T-cell (primary cell): ENCODE measurements at regions not wholly inside any gene's neighbourhood (a gene's known extent, or its start where the extent isn't known, plus 50 kb on each side); places are given as distances from the start of the nearest gene placed in this dataset.
"Not testable (repeated sequence)": the region's sequence is repeated elsewhere in the genome, so short reads cannot be mapped to it uniquely, and the experiment has no call there.

Source experiments
- ATAC-seq, 4 experiments: fragments of 200-7000 bp in 3 of 4; fragments of 150-1000 bp in 1 of 4; cut with Tn5 transposase; replicated peaks in 1 of 4; 1 replicate in 3 of 4; 2 replicates in 1 of 4; pipeline ENCODE4 v1.10.0; 2021; ENCODE audit warnings: moderate library complexity in 3 of 4, mild to moderate bottlenecking in 2 of 4, moderate number of reproducible peaks in 1 of 4
- CTCF ChIA-PET, 2 donors: fragments of 300-600 bp; sonication (Branson Sonifier 250); formaldehyde crosslinking; loops; one replicate each; lab custom pipeline; 2022; ENCODE audit warnings: antibody characterized with exemption in 2 of 2; lab: Charles Lee
- POLR2A ChIA-PET, 2 donors: fragments of 300-600 bp; sonication (Branson Sonifier 250); formaldehyde crosslinking; loops; one replicate each; lab custom pipeline; 2022; ENCODE audit warnings: antibody characterized with exemption in 2 of 2; lab: Charles Lee
- DNase-seq, 35 experiments: peaks; one replicate each; pipeline versions ENCODE4 v3.0.0 to v3.0.0-alpha.2; 2013 to 2023
- H3K27ac ChIP-seq: one replicate; pipeline ENCODE4 v1.5.1; 2013; ENCODE audit warnings: low read length
- H3K27me3 ChIP-seq, 2 experiments: replicated peaks in 1 of 2; 1 replicate in 1 of 2; 2 replicates in 1 of 2; pipeline versions ENCODE4 v1.6.1 to v1.7.0; 2013; ENCODE audit warnings: low read length in 1 of 2, mixed read lengths in 1 of 2; ENCODE audit not compliant: control insufficient read depth in 2 of 2, insufficient read depth in 2 of 2; ENCODE audit errors: extremely low read depth in 1 of 2
- H3K36me3 ChIP-seq, 2 donors: 1 replicate in 1 of 2; 2 replicates in 1 of 2; pipeline versions ENCODE4 v1.6.1 to v1.7.0; 2013; ENCODE audit warnings: low read length in 1 of 2; ENCODE audit not compliant: control insufficient read depth in 2 of 2, insufficient read depth in 1 of 2; ENCODE audit errors: extremely low read depth in 1 of 2
- H3K4me1 ChIP-seq, 2 experiments: 1 replicate in 1 of 2; 2 replicates in 1 of 2; pipeline versions ENCODE4 v1.6.1 to v1.7.0; 2013; ENCODE audit warnings: low read length in 2 of 2, mixed read lengths in 1 of 2; ENCODE audit not compliant: insufficient read depth in 2 of 2, control insufficient read depth in 1 of 2; ENCODE audit errors: extremely low read depth in 1 of 2
- H3K4me3 ChIP-seq, 2 donors: 1 replicate in 1 of 2; 2 replicates in 1 of 2; pipeline versions ENCODE4 v1.5.1 to v1.7.0; 2013; ENCODE audit warnings: mild to moderate bottlenecking in 2 of 2, low read length in 1 of 2, moderate library complexity in 1 of 2; ENCODE audit not compliant: control insufficient read depth in 1 of 2; ENCODE audit errors: extremely low read depth in 1 of 2
- H3K9me3 ChIP-seq: 2 replicates; pipeline ENCODE4 v1.7.0; 2013
- H3K27ac Mint-ChIP-seq, 2 donors: one replicate each; pipeline ENCODE4 v1.8.0; 2020 to 2021; ENCODE audit warnings: mild to moderate bottlenecking in 2 of 2, mixed read lengths in 2 of 2
- H3K27me3 Mint-ChIP-seq, 2 donors: one replicate each; pipeline ENCODE4 v1.8.0; 2021 to 2022; ENCODE audit warnings: mixed read lengths in 2 of 2
- H3K36me3 Mint-ChIP-seq: one replicate; pipeline ENCODE4 v1.8.0; 2021; ENCODE audit warnings: mixed read lengths
- H3K4me1 Mint-ChIP-seq, 3 donors: one replicate each; pipeline ENCODE4 v1.8.0; 2020 to 2022; ENCODE audit warnings: mixed read lengths in 3 of 3, mild to moderate bottlenecking in 1 of 3
- H3K4me3 Mint-ChIP-seq, 3 donors: one replicate each; pipeline ENCODE4 v1.8.0; 2020 to 2022; ENCODE audit warnings: mild to moderate bottlenecking in 3 of 3, mixed read lengths in 3 of 3, moderate library complexity in 3 of 3
- H3K9me3 Mint-ChIP-seq, 3 donors: one replicate each; pipeline ENCODE4 v1.8.0; 2020 to 2022; ENCODE audit warnings: mixed read lengths in 3 of 3
- WGBS: methylation state at CpG from one replicate; pipeline ENCODE4 v1.1.5; 2013; ENCODE audit warnings: missing lambda C conversion rate; ENCODE audit not compliant: insufficient coverage; 5-methylcytosine and 5-hydroxymethylcytosine counted together

- Histone ChIP-seq H3K4me1 (no peaks in the 10 kb centered on the region), H3K36me3 (no peaks in the 10 kb centered on the region), H3K27me3 (no peaks in the 10 kb centered on the region), H3K27ac (no peak overlapping the region), H3K4me3 (no peak overlapping the region), H3K9me3 (peaks cover 6% of the 10 kb centered on the region)
- no peak for DNase-seq
- POLR2A ChIA-PET = no interaction called here
- no peak overlapping the region for H3K4me3 Mint-ChIP-seq
- 90% methylated on average over 2 of the region's 4 CpGs for WGBS
- no peak for ATAC-seq
- H3K9me3 Mint-ChIP-seq = no peaks in the 10 kb centered on the region
- CTCF ChIA-PET = no interaction called here
- no peaks in the 10 kb centered on the region for H3K4me1 Mint-ChIP-seq
- no peaks in the 10 kb centered on the region for H3K36me3 Mint-ChIP-seq
- no peaks in the 10 kb centered on the region for H3K27me3 Mint-ChIP-seq
- H3K27ac Mint-ChIP-seq = no peak overlapping the region
Measured at GRCh38 chr21:9763807-9764206, 757.6 kb upstream of the TPTE start.

- H3K27ac Mint-ChIP-seq, H3K4me3 ChIP-seq, CTCF ChIA-PET, H3K4me1 Mint-ChIP-seq, POLR2A ChIA-PET, DNase-seq, H3K27ac ChIP-seq, H3K36me3 ChIP-seq, H3K27me3 Mint-ChIP-seq, H3K9me3 ChIP-seq, H3K27me3 ChIP-seq, H3K36me3 Mint-ChIP-seq, H3K4me3 Mint-ChIP-seq, ATAC-seq, H3K9me3 Mint-ChIP-seq, H3K4me1 ChIP-seq: not testable (repeated sequence)
- WGBS = 73% methylated on average over 2 of the region's 6 CpGs
Measured at GRCh38 chr21:9764294-9764693, 757.1 kb upstream of the TPTE start.

GRCh38 chr21:9765538-9765937, 755.8 kb upstream of the TPTE start:
- H3K4me1 ChIP-seq, DNase-seq, H3K4me3 Mint-ChIP-seq, ATAC-seq, H3K4me1 Mint-ChIP-seq, H3K27me3 ChIP-seq, H3K9me3 ChIP-seq, H3K4me3 ChIP-seq, H3K36me3 ChIP-seq, H3K27ac ChIP-seq, H3K27me3 Mint-ChIP-seq, CTCF ChIA-PET, H3K9me3 Mint-ChIP-seq, POLR2A ChIA-PET, H3K36me3 Mint-ChIP-seq, H3K27ac Mint-ChIP-seq: not testable (repeated sequence)
- 29% methylated on average over 1 of the region's 1 CpG for WGBS

- CTCF ChIA-PET, H3K27me3 Mint-ChIP-seq: not testable (repeated sequence)
- WGBS = 78% methylated on average over 18 of the region's 19 CpGs
Measured at GRCh38 chr21:9766890-9767591, 754.3 kb upstream of the TPTE start.

GRCh38 chr21:9767592-9768375, 753.6 kb upstream of the TPTE start:
- DNase-seq (no peak), ATAC-seq (peak in 1 of 4 experiments; percentile 25)
- Mint-ChIP-seq H3K9me3 (no peaks in the 10 kb centered on the region), H3K36me3 (no peaks in the 10 kb centered on the region), H3K4me1 (no peaks in the 10 kb centered on the region), H3K27me3 (no peaks in the 10 kb centered on the region), H3K27ac (no peak overlapping the region), H3K4me3 (no peak overlapping the region)
- Histone ChIP-seq H3K36me3 (no peaks in the 10 kb centered on the region), H3K27me3 (no peaks in the 10 kb centered on the region), H3K4me3 (peak overlapping the region in 1 of 2 donors; percentile 29), H3K27ac (no peak overlapping the region), H3K4me1 (no peaks in the 10 kb centered on the region), H3K9me3 (peaks cover 9% of the 10 kb centered on the region)
- ChIA-PET CTCF (no interaction called here), POLR2A (no interaction called here)
- 78% methylated on average over 44 of the region's 44 CpGs for WGBS

More at GRCh38 chr21:9766890-9767591, 754.3 kb upstream of the TPTE start:
- H3K36me3 Mint-ChIP-seq, H3K36me3 ChIP-seq, H3K4me1 Mint-ChIP-seq, H3K4me3 Mint-ChIP-seq, POLR2A ChIA-PET, H3K27me3 ChIP-seq, H3K9me3 ChIP-seq, H3K27ac Mint-ChIP-seq, ATAC-seq, H3K27ac ChIP-seq, DNase-seq, H3K9me3 Mint-ChIP-seq, H3K4me1 ChIP-seq: not testable (repeated sequence)
- peak overlapping the region in 1 of 2 donors; percentile 15 for H3K4me3 ChIP-seq

- H3K27ac ChIP-seq, DNase-seq, H3K4me3 ChIP-seq, H3K9me3 Mint-ChIP-seq, H3K27ac Mint-ChIP-seq, H3K4me1 ChIP-seq, H3K27me3 ChIP-seq, H3K36me3 Mint-ChIP-seq, H3K9me3 ChIP-seq, H3K27me3 Mint-ChIP-seq, POLR2A ChIA-PET, H3K4me3 Mint-ChIP-seq, H3K36me3 ChIP-seq, ATAC-seq, CTCF ChIA-PET, H3K4me1 Mint-ChIP-seq: not testable (repeated sequence)
- WGBS = 86% methylated on average over 15 of the region's 21 CpGs
Measured at GRCh38 chr21:9768376-9769130, 752.8 kb upstream of the TPTE start.
